Bronchial epithelial cell (primary cell): ENCODE measurements at regions not wholly inside any gene's neighbourhood (a gene's known extent, or its start where the extent isn't known, plus 50 kb on each side); places are given as distances from the start of the nearest gene placed in this dataset.
"Not testable (repeated sequence)": the region's sequence is repeated elsewhere in the genome, so short reads cannot be mapped to it uniquely, and the experiment has no call there.

Source experiments
- DNase-seq: peaks from one replicate; pipeline ENCODE4 v3.0.0-alpha.2; 2010; ENCODE audit warnings: low read depth
- FAIRE-seq: peaks from 2 replicates; lab custom pipeline; 2011; peaks lifted over from hg19 to GRCh38; lab: Jason Lieb, UNC
- H3K27me3 ChIP-seq: 2 replicates; pipeline ENCODE4 v1.5.1; 2011; ENCODE audit warnings: low read length; ENCODE audit not compliant: control insufficient read depth, insufficient read depth
- H3K36me3 ChIP-seq: 2 replicates; pipeline ENCODE4 v1.5.1; 2011; ENCODE audit warnings: low read length; ENCODE audit not compliant: control insufficient read depth, insufficient read depth
- H3K4me3 ChIP-seq: 2 replicates; pipeline ENCODE4 v1.5.1; 2011; ENCODE audit warnings: mild to moderate bottlenecking, low read depth, low read length, control low read depth
- CTCF ChIP-seq: IDR thresholded peaks from 2 replicates; pipeline ENCODE4 v1.5.1; 2011; ENCODE audit warnings: mild to moderate bottlenecking, moderate library complexity, low read length, control low read depth, inconsistent platforms; ENCODE audit not compliant: insufficient read depth, severe bottlenecking

GRCh38 chr4:33722800-33723516 lies 2521.4 kb downstream of the ARAP2 start:
- no peak for DNase-seq
- H3K27me3 ChIP-seq = no peaks in the 10 kb centered on the region
- no peak overlapping the region for H3K4me3 ChIP-seq
- no peaks in the 10 kb centered on the region for H3K36me3 ChIP-seq
- FAIRE-seq = no peak
- no peak for TF ChIP-seq CTCF

GRCh38 chr4:33724685-33725084 lies 2519.6 kb downstream of the ARAP2 start:
- DNase-seq (no peak), FAIRE-seq (no peak)
- no peaks in the 10 kb centered on the region for H3K36me3 ChIP-seq
- no peak for TF ChIP-seq CTCF
- H3K27me3 ChIP-seq = no peaks in the 10 kb centered on the region
- H3K4me3 ChIP-seq = no peak overlapping the region

- TF ChIP-seq CTCF = no peak
- no peak for DNase-seq
- no peaks in the 10 kb centered on the region for H3K36me3 ChIP-seq
- no peak overlapping the region for H3K4me3 ChIP-seq
- no peak for FAIRE-seq
- no peaks in the 10 kb centered on the region for H3K27me3 ChIP-seq
Measured at GRCh38 chr4:33725861-33726260, 2518.5 kb downstream of the ARAP2 start.

GRCh38 chr4:33737726-33738125 lies 2506.6 kb downstream of the ARAP2 start:
- DNase-seq (no peak), FAIRE-seq (no peak)
- Histone ChIP-seq H3K36me3 (no peaks in the 10 kb centered on the region), H3K27me3 (no peaks in the 10 kb centered on the region), H3K4me3 (no peak overlapping the region)
- TF ChIP-seq CTCF = no peak

GRCh38 chr4:33739884-33740632 lies 2504.3 kb downstream of the ARAP2 start:
- FAIRE-seq = no peak
- no peaks in the 10 kb centered on the region for H3K27me3 ChIP-seq
- H3K36me3 ChIP-seq = no peaks in the 10 kb centered on the region
- no peak for TF ChIP-seq CTCF
- no peak overlapping the region for H3K4me3 ChIP-seq
- DNase-seq = no peak

GRCh38 chr4:33740871-33741270 lies 2503.4 kb downstream of the ARAP2 start:
- not testable (repeated sequence) for DNase-seq, H3K4me3 ChIP-seq, FAIRE-seq, H3K36me3 ChIP-seq, H3K27me3 ChIP-seq
